Hepatocyte (in vitro differentiated cells): ENCODE measurements at regions not wholly inside any gene's neighbourhood (a gene's known extent, or its start where the extent isn't known, plus 50 kb on each side); places are given as distances from the start of the nearest gene placed in this dataset.
"Not testable (repeated sequence)": the region's sequence is repeated elsewhere in the genome, so short reads cannot be mapped to it uniquely, and the experiment has no call there.

Source experiments
- DNase-seq: peaks from one replicate; pipeline ENCODE4 v3.0.0-alpha.2; 2016; ENCODE audit warnings: low spot score
- H2AFZ ChIP-seq: fragments of 200-600 bp; sonication (generic); 2 replicates; pipeline ENCODE4 v1.6.0; 2016; ENCODE audit warnings: antibody characterized with exemption, mild to moderate bottlenecking
- H3K27ac ChIP-seq: fragments of 200-600 bp; sonication (generic); 2 replicates; pipeline ENCODE4 v1.5.1; 2016; ENCODE audit warnings: mild to moderate bottlenecking
- H3K27me3 ChIP-seq: fragments of 200-600 bp; sonication (generic); 2 replicates; pipeline ENCODE4 v1.6.1; 2016
- H3K36me3 ChIP-seq: fragments of 200-600 bp; sonication (generic); replicated peaks from 2 replicates; pipeline ENCODE4 v1.5.1; 2016; ENCODE audit warnings: low read depth; ENCODE audit not compliant: insufficient read depth
- H3K4me1 ChIP-seq: fragments of 200-600 bp; sonication (generic); 2 replicates; pipeline ENCODE4 v1.5.1; 2016; ENCODE audit warnings: mild to moderate bottlenecking, moderate library complexity; ENCODE audit not compliant: insufficient read depth
- H3K4me2 ChIP-seq: fragments of 200-600 bp; sonication (generic); 2 replicates; pipeline ENCODE4 v1.6.0; 2016
- H3K4me3 ChIP-seq: fragments of 200-600 bp; sonication (generic); 2 replicates; pipeline ENCODE4 v1.5.1; 2016; ENCODE audit warnings: mild to moderate bottlenecking
- H3K79me2 ChIP-seq: fragments of 200-600 bp; sonication (generic); 2 replicates; pipeline ENCODE4 v1.6.0; 2017; ENCODE audit warnings: mild to moderate bottlenecking
- H3K9me2 ChIP-seq: fragments of 200-600 bp; sonication (generic); replicated peaks from 2 replicates; pipeline ENCODE4 v1.6.0; 2017; ENCODE audit warnings: mild to moderate bottlenecking; ENCODE audit not compliant: insufficient read depth
- H3K9me3 ChIP-seq: fragments of 200-600 bp; sonication (generic); 2 replicates; pipeline ENCODE4 v1.5.1; 2016; ENCODE audit warnings: low read depth, mild to moderate bottlenecking
- H4K20me1 ChIP-seq: fragments of 200-600 bp; sonication (generic); 2 replicates; pipeline ENCODE4 v1.6.0; 2016; ENCODE audit warnings: mild to moderate bottlenecking; ENCODE audit not compliant: insufficient read depth, poor library complexity, severe bottlenecking
- EZH2 ChIP-seq: fragments of 200-600 bp; sonication (generic); IDR thresholded peaks from 2 replicates; pipeline ENCODE4 v1.6.1; 2016; ENCODE audit warnings: antibody characterized with exemption, mild to moderate bottlenecking, borderline replicate concordance
- EZH2phosphoT487 ChIP-seq: fragments of 200-600 bp; sonication (generic); IDR thresholded peaks from one replicate; pipeline ENCODE4 v1.6.1; 2018; ENCODE audit warnings: antibody characterized with exemption, mild to moderate bottlenecking, low read depth, moderate library complexity; ENCODE audit not compliant: unreplicated experiment, severe bottlenecking
- WGBS: methylation state at CpG from one replicate; pipeline ENCODE4 v1.1.6; 2016; ENCODE audit warnings: low lambda C conversion rate; ENCODE audit errors: missing lambda C conversion rate; 5-methylcytosine and 5-hydroxymethylcytosine counted together
- TF ChIP-seq, protein P1 (sequence below): fragments of 200-600 bp; sonication (generic); IDR thresholded peaks from 2 replicates; pipeline ENCODE4 v1.5.1; 2016; ENCODE audit warnings: antibody characterized with exemption, mild to moderate bottlenecking; ENCODE audit not compliant: poor library complexity

DNA sequence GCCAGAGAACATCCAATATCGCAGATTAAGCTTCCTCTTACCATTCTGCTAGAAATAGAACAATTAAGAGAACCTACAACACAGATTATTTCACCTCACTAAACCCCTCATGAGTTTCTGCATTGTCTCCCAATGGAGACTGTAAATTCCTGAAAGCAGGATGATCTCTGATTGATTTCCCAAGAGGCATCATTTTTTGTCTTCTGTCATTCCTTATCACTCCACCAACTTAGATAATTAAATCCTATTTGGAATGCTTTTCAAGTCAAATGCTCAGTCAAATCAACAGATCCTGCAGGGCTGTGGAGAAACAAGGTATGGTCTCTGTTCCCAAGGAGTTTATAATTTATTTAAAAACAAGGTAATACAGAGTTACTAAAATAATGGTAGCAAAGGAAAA, 161.5 kb downstream of the MTERF1 start:
- TF ChIP-seq EZH2phosphoT487, result no peak
- TF ChIP-seq, protein P1, sequence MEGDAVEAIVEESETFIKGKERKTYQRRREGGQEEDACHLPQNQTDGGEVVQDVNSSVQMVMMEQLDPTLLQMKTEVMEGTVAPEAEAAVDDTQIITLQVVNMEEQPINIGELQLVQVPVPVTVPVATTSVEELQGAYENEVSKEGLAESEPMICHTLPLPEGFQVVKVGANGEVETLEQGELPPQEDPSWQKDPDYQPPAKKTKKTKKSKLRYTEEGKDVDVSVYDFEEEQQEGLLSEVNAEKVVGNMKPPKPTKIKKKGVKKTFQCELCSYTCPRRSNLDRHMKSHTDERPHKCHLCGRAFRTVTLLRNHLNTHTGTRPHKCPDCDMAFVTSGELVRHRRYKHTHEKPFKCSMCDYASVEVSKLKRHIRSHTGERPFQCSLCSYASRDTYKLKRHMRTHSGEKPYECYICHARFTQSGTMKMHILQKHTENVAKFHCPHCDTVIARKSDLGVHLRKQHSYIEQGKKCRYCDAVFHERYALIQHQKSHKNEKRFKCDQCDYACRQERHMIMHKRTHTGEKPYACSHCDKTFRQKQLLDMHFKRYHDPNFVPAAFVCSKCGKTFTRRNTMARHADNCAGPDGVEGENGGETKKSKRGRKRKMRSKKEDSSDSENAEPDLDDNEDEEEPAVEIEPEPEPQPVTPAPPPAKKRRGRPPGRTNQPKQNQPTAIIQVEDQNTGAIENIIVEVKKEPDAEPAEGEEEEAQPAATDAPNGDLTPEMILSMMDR, result no peak
- no peak for TF ChIP-seq EZH2
- H3K4me3 ChIP-seq, result no peak overlapping the region
- no peaks in the 10 kb centered on the region for H3K36me3 ChIP-seq
- no peaks in the 10 kb centered on the region for H4K20me1 ChIP-seq
- no peaks in the 10 kb centered on the region for H3K9me2 ChIP-seq
- H3K79me2 ChIP-seq, result no peaks in the 10 kb centered on the region
- WGBS, result 85% methylated on average over 1 of the region's 1 CpG
- no peaks in the 10 kb centered on the region for H3K4me1 ChIP-seq
- H3K4me2 ChIP-seq, result no peak overlapping the region
- no peak overlapping the region for H3K27ac ChIP-seq
- no peaks in the 10 kb centered on the region for H3K9me3 ChIP-seq
- no peak overlapping the region for H2AFZ ChIP-seq
- DNase-seq, result no peak
- H3K27me3 ChIP-seq, result no peaks in the 10 kb centered on the region

DNA sequence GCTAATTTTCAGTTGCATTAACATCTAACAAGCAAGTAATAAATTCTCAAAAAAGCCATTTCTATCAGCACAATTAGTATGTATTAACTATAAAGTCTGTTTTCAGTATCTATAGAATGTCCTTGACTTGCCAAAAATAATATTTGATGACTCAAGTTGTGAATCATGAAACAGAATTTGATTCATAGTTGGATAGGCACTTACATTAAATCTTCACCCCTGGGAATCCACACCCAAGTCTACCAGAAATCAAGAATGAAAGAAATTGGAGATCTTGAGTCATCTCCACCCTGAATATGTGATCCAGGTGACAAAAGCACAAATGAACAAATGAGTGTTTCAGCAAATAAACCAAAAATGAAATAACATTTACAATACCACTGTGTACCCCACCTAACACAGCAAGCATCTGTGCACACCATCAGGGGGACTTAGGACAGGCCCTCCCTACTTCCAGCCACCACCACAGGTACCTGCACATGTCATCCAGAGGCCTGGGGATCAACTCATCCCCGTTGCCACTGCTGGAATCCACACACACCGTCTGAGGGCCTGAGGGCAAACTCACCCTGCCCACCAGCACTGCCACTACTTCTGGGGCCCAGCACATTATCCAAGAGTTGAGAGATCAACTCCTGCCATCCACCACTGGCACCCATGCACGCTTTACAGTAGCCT, 160.1 kb downstream of the MTERF1 start:
- no peaks in the 10 kb centered on the region for H3K36me3 ChIP-seq
- no peaks in the 10 kb centered on the region for H3K27me3 ChIP-seq
- no peaks in the 10 kb centered on the region for H4K20me1 ChIP-seq
- H3K27ac ChIP-seq, result no peak overlapping the region
- H3K9me2 ChIP-seq, result no peaks in the 10 kb centered on the region
- 82% methylated on average over 3 of the region's 3 CpGs for WGBS
- no peaks in the 10 kb centered on the region for H3K9me3 ChIP-seq
- no peaks in the 10 kb centered on the region for H3K79me2 ChIP-seq
- no peak for DNase-seq
- H2AFZ ChIP-seq, result no peak overlapping the region
- no peaks in the 10 kb centered on the region for H3K4me1 ChIP-seq
- no peak overlapping the region for H3K4me2 ChIP-seq
- no peak overlapping the region for H3K4me3 ChIP-seq
- TF ChIP-seq EZH2 (no peak), EZH2phosphoT487 (no peak)
- TF ChIP-seq, protein P1, result no peak

DNA sequence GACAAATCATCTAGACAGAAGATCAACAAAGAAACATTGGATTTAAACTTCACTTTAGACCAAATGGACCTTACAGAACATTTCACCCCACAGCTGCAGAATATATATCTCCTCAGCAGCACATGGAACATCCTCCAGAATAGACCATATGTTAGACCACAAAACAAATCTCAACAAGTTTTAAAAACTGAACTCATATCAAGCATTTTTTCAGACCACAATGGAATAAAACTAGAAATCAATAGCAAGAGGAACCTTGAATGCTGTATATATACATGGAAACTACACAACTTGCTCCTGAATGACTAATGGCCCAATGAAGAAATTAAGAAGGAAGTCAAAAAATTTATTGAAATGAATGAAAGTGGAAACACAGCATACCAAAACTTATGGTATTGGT, 157.7 kb downstream of the MTERF1 start:
- no peaks in the 10 kb centered on the region for H3K4me1 ChIP-seq
- H3K36me3 ChIP-seq, result no peaks in the 10 kb centered on the region
- no peaks in the 10 kb centered on the region for H4K20me1 ChIP-seq
- no peak overlapping the region for H2AFZ ChIP-seq
- TF ChIP-seq EZH2phosphoT487 (no peak), EZH2 (no peak)
- TF ChIP-seq, protein P1, result no peak
- no peaks in the 10 kb centered on the region for H3K9me2 ChIP-seq
- H3K79me2 ChIP-seq, result no peaks in the 10 kb centered on the region
- no peak overlapping the region for H3K4me3 ChIP-seq
- H3K4me2 ChIP-seq, result no peak overlapping the region
- H3K27ac ChIP-seq, result no peak overlapping the region
- no peaks in the 10 kb centered on the region for H3K27me3 ChIP-seq
- no peaks in the 10 kb centered on the region for H3K9me3 ChIP-seq
- DNase-seq, result no peak

DNA sequence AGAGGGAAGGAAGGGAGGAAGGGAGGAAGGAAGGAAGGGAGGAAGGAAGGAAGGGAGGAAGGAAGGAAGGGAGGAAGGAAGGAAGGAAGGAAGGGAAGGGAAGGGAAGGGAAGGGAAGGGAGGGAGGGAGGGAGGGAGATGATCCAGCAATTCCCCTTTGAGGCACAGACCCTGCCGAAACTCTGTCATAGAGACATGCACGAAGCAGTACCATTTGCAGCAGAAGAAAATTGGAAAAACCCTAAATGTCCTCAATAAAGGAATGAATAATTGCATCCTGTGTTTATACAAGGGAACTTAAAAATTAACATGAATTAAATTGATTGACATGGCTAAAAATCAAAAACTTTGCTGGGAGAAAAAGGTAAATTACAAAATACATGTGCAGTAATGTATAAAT, 151.5 kb downstream of the MTERF1 start:
- not testable (repeated sequence) for H3K79me2 ChIP-seq, DNase-seq, H3K4me2 ChIP-seq, H3K9me3 ChIP-seq, H2AFZ ChIP-seq, H3K4me3 ChIP-seq, H3K27ac ChIP-seq, H3K9me2 ChIP-seq, H3K36me3 ChIP-seq, H3K27me3 ChIP-seq, H4K20me1 ChIP-seq, H3K4me1 ChIP-seq
- 100% methylated on average over 2 of the region's 2 CpGs for WGBS
